ENCODE measurements at regions not wholly inside any gene's neighbourhood (a gene's known extent, or its start where the extent isn't known, plus 50 kb on each side); places are given as distances from the start of the nearest gene placed in this dataset.
"Not testable (repeated sequence)": the region's sequence is repeated elsewhere in the genome, so short reads cannot be mapped to it uniquely, and the experiment has no call there.

DNA sequence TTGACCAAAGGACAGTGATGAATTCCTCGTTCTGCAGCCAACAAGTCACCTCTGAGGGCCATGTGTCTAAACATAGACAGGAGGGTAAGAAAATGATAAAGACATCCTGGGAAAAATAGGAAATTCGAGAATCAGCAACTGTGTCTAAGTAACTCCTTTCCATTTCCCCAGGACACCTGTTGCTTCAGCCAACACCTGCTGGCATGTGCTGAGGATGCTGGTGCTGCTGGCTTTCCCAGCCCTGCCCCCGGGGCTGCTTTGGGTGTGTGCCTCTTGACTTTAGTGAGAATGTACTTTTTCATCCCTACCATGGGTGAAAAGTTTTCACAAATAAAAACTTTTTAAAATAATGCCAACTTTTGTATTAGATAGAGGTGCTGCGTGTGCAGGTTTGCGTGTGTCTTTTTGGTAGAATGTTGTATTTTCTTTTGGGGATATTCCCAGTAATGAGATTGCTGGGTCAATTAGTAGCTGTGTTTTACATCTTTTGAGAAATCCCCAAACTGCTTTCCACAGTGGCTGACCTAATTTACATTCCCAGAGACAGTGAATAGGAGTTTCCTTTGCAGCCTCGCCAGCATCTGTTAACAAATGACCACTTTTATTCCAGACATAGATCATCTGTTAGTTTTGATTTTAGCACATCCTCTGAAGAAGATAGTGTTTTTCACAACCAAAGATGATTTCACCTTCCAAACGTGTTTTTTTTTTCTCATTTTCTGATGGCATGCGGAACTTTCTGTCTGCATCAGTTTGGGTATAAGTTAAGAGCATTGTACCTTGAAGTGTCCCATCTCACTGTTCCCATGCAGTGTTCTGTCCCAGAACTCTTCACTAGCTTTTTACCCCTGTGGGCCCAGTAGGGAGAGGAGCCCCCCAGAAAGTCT lies 104.2 kb upstream of the ACBD5 start:
- no peak for FAIRE-seq

DNA sequence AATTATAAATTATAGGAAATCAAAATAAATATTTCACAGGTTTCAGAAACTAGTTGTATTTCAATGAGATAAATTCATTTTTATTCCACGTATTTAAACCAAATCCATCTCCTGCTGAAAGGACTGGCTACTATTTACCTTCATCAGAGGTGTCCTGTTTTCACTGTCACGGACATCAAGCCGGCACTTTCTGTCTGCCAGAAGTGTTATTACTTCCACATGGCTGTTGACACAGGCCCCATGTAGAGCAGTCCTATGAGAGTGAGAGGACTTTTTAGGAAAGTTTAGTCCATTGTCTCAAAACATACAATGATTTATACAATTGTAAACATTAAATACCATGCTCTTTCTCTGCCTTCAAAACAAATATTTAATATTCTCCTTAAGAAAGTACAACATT lies 100.4 kb upstream of the ACBD5 start:
- FAIRE-seq, result no peak

DNA sequence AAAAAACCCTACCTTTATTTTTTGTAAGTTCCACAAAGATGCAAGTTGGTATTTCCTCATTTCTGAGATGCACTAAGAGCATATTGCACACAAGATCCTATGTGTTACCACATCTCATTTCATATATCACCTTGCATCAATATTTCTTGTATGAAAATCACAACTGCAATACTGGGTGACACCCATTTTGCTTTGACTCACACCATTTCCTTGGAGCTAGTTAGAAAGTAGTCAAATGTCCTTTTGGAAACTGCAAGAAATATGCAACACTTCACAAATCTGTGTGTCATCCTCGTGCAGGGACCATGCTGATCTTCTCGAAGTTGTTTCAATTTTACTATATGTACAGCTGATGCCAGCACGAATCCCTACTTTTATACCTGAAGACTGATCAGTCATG lies 94.6 kb upstream of the ACBD5 start:
- FAIRE-seq, result not testable (repeated sequence)

DNA sequence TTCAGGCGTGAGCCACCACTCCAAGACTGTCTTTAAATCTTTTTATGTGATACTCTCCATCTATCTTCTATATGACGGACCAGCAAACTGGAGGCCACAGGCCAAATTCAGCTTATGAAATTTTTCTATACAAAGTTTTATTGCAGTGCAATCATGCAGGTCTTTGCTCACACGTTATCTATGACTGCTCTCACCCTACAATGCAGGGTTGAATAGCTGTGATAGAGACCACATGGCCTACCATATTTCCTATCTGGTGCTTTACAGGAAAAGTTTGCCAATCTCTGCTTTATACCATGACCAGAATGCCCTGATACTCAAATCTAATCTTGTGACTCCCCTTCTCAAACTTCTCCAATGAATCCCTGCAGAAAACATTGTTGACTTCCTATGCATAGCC lies 89.5 kb upstream of the ACBD5 start:
- no peak for FAIRE-seq

DNA sequence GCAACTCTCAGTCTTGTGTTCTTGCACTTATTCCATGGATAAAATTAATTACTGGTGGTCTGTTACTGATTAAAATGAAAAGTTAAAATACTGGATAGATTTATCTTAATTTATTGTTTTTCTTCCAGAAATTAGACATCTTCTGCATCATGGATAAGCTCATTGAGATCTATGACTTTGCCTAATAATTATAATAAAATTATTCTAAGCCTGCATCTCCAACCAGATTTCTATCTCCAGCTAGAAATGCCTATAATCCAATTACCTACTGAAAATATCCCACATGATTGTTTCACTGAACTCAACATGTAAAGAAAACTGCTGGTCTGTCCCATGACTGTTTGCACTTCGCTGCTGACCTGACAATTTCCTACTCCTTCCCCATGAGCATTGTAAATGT lies 88.3 kb upstream of the ACBD5 start:
- FAIRE-seq, result no peak

DNA sequence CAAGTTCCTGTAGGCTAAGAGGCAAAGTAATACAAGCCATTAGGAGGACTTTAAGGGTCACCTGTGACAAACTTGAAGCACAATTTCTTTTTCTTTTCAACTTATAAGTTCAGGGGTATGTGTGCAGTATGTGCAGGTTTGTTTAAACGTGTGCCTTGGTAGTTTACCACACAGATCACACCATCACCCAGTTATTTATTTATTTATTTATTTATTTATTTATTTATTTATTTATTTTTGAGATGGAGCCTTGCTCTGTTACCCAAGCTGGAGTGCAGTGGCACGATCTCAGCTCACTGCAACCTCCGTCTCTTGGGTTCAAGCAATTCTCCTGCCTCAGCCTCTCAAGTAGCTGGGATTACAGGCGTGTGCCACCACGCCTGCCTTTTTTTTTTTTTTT lies 86.2 kb upstream of the ACBD5 start:
- not testable (repeated sequence) for FAIRE-seq

DNA sequence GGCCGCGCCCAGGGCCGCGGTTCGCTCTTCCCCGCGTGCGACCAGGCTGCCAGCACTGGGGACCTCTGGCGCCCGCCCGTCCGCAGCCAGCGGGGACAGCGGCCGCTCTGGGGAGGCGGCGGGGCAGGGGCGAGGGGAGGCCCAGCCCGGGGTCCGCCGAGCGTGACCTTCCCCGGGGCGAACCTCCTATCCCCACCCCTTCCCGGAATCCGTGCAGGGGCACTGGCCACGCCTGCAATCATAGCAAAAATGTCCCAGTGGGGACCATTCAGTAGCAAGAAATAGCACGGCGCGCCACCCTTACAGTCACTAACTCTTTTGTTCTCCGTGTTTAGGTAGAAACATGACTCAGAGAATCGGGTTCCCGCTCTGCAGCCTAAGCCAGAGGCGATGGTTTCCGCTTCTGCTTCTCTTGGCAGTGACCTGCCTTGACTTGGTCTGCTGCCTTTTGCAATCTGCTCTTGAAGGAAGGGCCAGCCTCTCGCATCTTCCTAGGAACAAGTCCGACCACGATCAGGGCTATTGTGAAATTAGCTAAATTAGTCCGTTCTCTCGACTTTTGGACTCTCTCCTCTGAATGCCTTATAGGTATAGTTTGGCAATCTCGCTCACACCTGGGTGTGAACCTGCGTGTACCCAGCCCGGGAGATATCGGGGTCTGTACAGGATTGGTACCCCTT lies 79.3 kb upstream of the ACBD5 start:
- no peak for FAIRE-seq

DNA sequence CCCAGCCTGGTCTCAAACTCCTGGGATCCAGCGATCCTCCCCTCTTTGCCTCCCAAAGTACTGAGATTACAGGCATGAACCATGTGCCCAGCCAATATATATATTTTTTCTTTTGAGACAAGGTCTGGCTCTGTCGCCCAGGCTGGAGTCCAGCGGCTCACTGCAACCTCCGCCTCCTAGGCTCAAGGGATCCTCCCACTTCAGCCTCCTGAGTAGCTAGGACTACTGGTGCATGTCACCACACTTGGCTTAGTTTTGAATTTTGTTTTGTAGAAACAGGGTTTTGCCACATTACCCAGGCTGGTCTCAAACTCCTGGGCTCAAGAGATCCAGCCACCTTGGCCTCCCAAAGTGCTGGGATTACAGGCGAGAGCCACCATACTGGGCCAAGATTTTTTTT lies 78.5 kb upstream of the ACBD5 start:
- FAIRE-seq, result not testable (repeated sequence)

DNA sequence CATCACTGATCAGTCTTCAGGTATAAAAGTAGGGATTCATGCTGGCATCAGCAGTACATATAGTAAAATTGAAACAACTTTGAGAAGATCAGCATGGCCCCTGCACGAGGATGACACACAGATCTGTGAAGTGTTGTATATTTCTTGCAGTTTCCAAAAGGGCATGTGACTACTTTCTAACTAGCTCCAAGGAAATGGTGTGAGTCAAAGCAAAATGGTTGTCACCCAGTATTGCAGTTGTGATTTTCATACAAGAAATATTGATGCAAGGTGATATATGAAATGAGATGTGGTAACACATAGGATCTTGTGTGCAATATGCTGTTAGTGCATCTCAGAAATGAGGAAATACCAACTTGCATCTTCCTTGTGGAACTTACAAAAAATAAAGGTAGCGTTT lies 74.5 kb upstream of the ACBD5 start:
- FAIRE-seq, result not testable (repeated sequence)

DNA sequence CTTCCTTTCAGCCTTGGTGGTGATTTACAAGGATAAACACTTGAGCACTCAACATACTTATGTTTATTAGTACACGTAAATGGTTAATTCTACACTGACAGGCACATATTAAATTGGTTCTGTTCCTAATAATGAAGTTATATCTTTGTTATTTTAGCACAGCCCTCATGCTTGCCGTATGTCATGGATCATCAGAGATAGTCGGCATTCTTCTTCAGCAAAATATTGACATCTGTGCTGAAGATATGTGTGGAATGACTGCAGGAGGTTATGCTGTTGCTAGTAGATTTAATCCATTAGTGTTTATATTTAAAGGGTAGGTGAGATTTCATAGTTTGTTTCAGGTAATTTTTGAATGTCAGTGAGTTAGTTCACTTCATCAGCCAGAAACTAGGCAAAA lies 73.0 kb upstream of the ACBD5 start:
- not testable (repeated sequence) for FAIRE-seq

DNA sequence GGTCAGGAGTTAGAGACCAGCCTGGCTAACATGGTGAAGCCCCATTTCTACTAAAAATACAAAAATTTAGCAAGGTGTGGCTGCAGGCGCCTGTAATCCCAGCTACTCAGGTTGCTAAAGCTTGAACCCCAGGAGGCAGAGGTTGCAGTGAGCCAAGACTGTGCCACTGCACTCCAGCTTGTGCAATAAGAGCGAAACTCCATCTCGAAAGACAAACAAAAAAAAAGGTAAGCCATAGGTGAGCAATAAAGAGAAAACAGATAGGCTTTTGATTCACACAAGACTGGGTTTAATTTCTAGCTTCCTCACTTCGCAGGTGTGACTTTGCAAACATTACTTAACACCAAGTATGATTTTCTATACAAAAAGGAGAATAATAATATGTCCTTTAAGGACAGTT lies 72.3 kb upstream of the ACBD5 start:
- FAIRE-seq, result no peak

DNA sequence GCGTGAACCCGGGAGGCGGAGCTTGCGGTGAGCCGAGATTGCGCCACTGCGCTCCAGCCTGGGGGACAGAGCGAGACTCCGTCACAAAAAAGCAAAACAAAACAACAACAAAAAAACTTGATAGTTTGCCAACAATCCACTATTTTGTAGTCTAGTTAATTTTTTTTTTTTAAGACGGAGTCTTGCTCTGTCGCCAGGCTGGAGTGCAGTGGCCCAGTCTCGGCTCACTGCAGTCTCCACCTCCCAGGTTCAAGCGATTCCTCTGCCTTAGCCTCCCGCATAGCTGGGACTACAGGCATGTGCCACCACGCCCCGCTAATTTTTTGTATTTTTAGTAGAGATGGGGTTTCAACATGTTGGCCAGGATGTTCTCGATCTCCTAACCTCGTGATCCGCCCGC lies 71.2 kb upstream of the ACBD5 start:
- not testable (repeated sequence) for FAIRE-seq

DNA sequence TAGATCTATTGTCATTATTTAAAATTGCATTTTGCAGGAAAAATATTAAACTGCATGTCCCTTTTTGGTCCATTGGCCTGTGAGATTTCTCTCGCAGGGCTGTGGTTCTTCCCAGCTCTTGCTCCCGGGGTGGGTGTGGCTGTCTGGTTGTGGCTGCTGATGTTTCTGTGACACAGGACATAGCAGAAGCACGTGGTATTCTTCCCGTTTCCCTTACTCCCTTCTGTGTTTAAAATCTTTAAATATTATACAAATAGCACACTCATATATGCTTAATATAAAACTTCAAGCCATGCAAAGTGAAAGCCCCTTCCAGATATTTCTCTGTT lies 57.9 kb upstream of the ACBD5 start:
- not testable (repeated sequence) for FAIRE-seq

DNA sequence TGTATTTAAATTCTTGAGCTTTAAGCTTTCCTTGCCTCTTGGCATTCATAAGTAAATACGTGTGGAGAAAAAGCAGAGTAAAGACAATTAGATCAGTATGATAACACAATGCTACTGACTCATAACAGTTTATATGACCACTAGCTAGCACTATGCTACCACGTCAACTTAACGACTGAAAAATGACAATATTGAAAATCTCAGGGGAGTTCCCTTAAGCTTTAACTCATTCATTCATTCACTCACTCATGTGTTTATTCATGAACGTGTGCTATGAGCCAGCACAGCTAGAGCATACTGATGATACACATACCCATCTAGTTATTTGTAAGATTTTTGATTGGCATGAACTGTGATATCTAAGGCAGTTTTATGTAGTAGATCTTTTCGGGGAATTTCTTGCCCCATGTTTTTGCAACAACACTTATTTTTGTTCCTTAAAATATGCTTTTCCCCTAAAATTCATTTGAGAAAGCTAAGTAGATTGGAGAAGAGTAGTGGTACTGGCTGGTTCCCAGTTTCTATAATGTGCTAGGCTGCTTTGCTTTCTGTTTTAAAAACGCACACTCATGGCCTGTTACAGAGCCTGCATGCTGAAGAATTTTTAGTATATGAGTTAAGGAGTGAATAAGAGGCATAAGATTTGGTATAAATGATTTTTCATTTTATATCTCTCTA lies 57.4 kb upstream of the ACBD5 start:
- FAIRE-seq, result no peak

DNA sequence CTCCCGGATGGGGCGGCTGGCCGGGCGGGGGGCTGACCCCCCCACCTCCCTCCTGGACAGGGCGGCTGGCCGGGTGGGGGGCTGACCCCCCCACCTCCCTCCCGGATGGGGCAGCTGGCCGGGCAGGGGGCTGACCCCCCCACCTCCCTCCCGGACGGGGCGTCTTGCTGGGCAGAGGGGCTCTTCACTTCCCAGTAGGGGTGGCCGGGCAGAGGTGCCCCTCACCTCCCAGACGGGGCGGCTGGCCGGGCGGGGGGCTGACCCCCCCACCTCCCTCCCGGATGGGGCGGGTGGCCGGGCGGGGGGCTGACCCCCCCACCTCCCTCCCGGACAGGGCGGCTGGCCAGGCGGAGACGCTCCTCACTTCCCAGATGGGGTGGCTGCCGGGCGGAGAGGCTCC lies 55.7 kb upstream of the ACBD5 start:
- FAIRE-seq, result not testable (repeated sequence)

DNA sequence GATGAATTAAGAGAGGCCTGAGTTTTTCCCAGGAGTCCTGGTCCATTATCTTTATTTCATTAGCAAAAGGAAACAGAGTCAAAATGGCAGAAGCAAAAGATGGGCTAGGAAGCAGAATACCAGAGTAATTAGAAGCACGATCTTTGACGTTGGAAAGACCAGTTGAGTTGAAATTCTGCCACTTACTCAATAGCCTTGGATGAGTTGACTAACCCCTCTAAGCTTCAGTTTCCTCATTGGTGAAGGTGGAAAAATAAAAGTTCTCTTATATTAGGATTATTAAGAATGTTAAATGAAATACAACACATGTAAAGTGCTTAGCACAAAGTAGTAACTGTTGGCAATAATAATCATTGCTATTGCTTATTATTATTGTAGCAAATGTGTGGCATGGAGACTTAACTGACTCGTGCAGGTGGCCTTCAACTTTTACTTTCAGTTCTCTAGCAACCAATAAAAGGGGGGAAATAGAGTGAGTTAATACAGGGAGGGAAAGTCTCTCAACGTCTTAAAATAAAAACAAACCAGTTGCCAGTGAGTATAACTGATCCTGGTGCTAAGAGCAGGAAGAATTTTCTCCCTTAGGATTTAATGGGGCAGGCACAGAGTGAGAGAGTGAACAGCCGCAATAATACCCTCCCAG lies 50.8 kb upstream of the ACBD5 start:
- peak; percentile 30 for FAIRE-seq

All from A204.1 (cell line).